Dermis blood vessel endothelial cell (primary cell): ENCODE measurements at regions not wholly inside any gene's neighbourhood (a gene's known extent, or its start where the extent isn't known, plus 50 kb on each side); places are given as distances from the start of the nearest gene placed in this dataset.

Source experiments
- DNase-seq: peaks from one replicate; pipeline ENCODE4 v3.0.0; 2010

- DNase-seq, result no peak
Measured at GRCh38 chr3:117798687-117799386, 1089.3 kb downstream of the TUSC7 start.

- no peak for DNase-seq
Measured at GRCh38 chr3:117799387-117799735, 1089.8 kb downstream of the TUSC7 start.

- no peak for DNase-seq
Measured at GRCh38 chr3:117801912-117802239, 1092.3 kb downstream of the TUSC7 start.

- no peak for DNase-seq
Measured at GRCh38 chr3:117809186-117810081, 1099.9 kb downstream of the TUSC7 start.

- DNase-seq, result no peak
Measured at GRCh38 chr3:117811786-117812185, 1102.2 kb downstream of the TUSC7 start.

- DNase-seq, result no peak
Measured at GRCh38 chr3:117814975-117815374, 1105.4 kb downstream of the TUSC7 start.

GRCh38 chr3:117817103-117817502 lies 1107.5 kb downstream of the TUSC7 start:
- DNase-seq, result no peak

GRCh38 chr3:117818592-117818991 lies 1109.0 kb downstream of the TUSC7 start:
- DNase-seq, result no peak

- no peak for DNase-seq
Measured at GRCh38 chr3:117820658-117821299, 1111.2 kb downstream of the TUSC7 start.

- no peak for DNase-seq
Measured at GRCh38 chr3:117822416-117822815, 1112.8 kb downstream of the TUSC7 start.

- DNase-seq, result no peak
Measured at GRCh38 chr3:117836296-117836695, 1126.7 kb downstream of the TUSC7 start.

GRCh38 chr3:117837391-117837790 lies 1127.8 kb downstream of the TUSC7 start:
- DNase-seq, result no peak

- no peak for DNase-seq
Measured at GRCh38 chr3:117842086-117842485, 1132.5 kb downstream of the TUSC7 start.

GRCh38 chr3:117843356-117843755 lies 1133.8 kb downstream of the TUSC7 start:
- DNase-seq, result no peak

- DNase-seq, result no peak
Measured at GRCh38 chr3:117844676-117845075, 1135.1 kb downstream of the TUSC7 start.

GRCh38 chr3:117846238-117846637 lies 1136.7 kb downstream of the TUSC7 start:
- no peak for DNase-seq

- DNase-seq, result no peak
Measured at GRCh38 chr3:117848606-117849005, 1139.0 kb downstream of the TUSC7 start.

- DNase-seq, result no peak
Measured at GRCh38 chr3:117853923-117854668, 1144.5 kb downstream of the TUSC7 start.

GRCh38 chr3:117856354-117856753 lies 1146.8 kb downstream of the TUSC7 start:
- DNase-seq, result no peak

GRCh38 chr3:117863146-117863545 lies 1153.6 kb downstream of the TUSC7 start:
- no peak for DNase-seq

GRCh38 chr3:117865338-117865737 lies 1155.8 kb downstream of the TUSC7 start:
- DNase-seq, result no peak

GRCh38 chr3:117868766-117869165 lies 1159.2 kb downstream of the TUSC7 start:
- DNase-seq, result no peak

- no peak for DNase-seq
Measured at GRCh38 chr3:117871934-117872333, 1162.4 kb downstream of the TUSC7 start.
